ENCODE measurements at regions not wholly inside any gene's neighbourhood (a gene's known extent, or its start where the extent isn't known, plus 50 kb on each side); places are given as distances from the start of the nearest gene placed in this dataset.

DNA sequence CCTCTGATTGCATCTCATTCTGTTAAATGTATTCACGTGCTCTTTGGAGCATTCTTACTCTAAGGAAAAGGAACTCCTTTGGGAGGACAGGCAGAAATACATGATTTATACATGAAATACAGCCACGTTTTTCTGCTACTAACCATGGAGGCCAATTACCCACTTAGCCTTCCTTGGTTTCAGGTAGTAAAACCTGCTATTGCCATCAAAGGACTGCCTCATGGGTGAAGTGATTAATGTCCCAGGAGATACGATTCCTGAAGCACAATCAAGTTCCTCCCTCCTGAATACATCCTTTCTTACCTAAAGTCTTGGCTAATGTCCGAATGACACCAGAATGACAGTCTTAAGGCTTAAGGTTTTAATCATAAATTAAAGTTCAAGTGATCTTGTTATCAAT is 58.5 kb upstream of the PIK3CG start:
- Histone ChIP-seq H3K27ac (ENCODE audit: low read depth, low read length) (no peak overlapping the region), H3K9me3 (ENCODE audit: control insufficient read depth, insufficient read depth, low read length) (no peaks in the 10 kb centered on the region), H3K4me2 (ENCODE audit: low read length) (no peak overlapping the region), H3K27me3 (ENCODE audit: control insufficient read depth, low read length) (no peaks in the 10 kb centered on the region), H4K20me1 (ENCODE audit: control insufficient read depth, insufficient read depth, low read depth, low read length) (no peaks in the 10 kb centered on the region), H3F3A (ENCODE audit: control insufficient read depth, insufficient read depth) (no peaks in the 10 kb centered on the region), H3K4me3 (ENCODE audit: low read length) (no peak overlapping the region), H3K36me3 (ENCODE audit: control insufficient read depth, low read length) (no peaks in the 10 kb centered on the region), H3K79me2 (ENCODE audit: control insufficient read depth, low read length) (no peaks in the 10 kb centered on the region), H3K9me2 (replicated peaks; ENCODE audit: control insufficient read depth, low read length) (no peaks in the 10 kb centered on the region), H3K4me1 (ENCODE audit: control insufficient read depth, low read length) (no peaks in the 10 kb centered on the region)
- TF ChIP-seq, protein P1, sequence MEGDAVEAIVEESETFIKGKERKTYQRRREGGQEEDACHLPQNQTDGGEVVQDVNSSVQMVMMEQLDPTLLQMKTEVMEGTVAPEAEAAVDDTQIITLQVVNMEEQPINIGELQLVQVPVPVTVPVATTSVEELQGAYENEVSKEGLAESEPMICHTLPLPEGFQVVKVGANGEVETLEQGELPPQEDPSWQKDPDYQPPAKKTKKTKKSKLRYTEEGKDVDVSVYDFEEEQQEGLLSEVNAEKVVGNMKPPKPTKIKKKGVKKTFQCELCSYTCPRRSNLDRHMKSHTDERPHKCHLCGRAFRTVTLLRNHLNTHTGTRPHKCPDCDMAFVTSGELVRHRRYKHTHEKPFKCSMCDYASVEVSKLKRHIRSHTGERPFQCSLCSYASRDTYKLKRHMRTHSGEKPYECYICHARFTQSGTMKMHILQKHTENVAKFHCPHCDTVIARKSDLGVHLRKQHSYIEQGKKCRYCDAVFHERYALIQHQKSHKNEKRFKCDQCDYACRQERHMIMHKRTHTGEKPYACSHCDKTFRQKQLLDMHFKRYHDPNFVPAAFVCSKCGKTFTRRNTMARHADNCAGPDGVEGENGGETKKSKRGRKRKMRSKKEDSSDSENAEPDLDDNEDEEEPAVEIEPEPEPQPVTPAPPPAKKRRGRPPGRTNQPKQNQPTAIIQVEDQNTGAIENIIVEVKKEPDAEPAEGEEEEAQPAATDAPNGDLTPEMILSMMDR (IDR thresholded peaks at IDR 0.05; ENCODE audit: low read depth, low read length, poor library complexity, severe bottlenecking): no peak
- no peak for TF ChIP-seq EZH2phosphoT487 (IDR thresholded peaks at IDR 0.05; ENCODE audit: borderline replicate concordance, low read length)

- TF ChIP-seq EZH2phosphoT487 (IDR thresholded peaks at IDR 0.05; ENCODE audit: borderline replicate concordance, low read length): no peak
- TF ChIP-seq, protein P1 (IDR thresholded peaks at IDR 0.05; ENCODE audit: low read depth, low read length, poor library complexity, severe bottlenecking): no peak
- Histone ChIP-seq H3K9me2 (replicated peaks; ENCODE audit: control insufficient read depth, low read length) (no peaks in the 10 kb centered on the region), H3K27me3 (ENCODE audit: control insufficient read depth, low read length) (no peaks in the 10 kb centered on the region), H3K4me3 (ENCODE audit: low read length) (no peak overlapping the region), H3K36me3 (ENCODE audit: control insufficient read depth, low read length) (no peaks in the 10 kb centered on the region), H3K79me2 (ENCODE audit: control insufficient read depth, low read length) (no peaks in the 10 kb centered on the region), H3K4me1 (ENCODE audit: control insufficient read depth, low read length) (0 out of 2 replicates have a peak, but pooled peaks cover 3% of the 10 kb centered on the region), H4K20me1 (ENCODE audit: control insufficient read depth, insufficient read depth, low read depth, low read length) (no peaks in the 10 kb centered on the region), H3F3A (ENCODE audit: control insufficient read depth, insufficient read depth) (no peaks in the 10 kb centered on the region), H3K4me2 (ENCODE audit: low read length) (no peak overlapping the region), H3K9me3 (ENCODE audit: control insufficient read depth, insufficient read depth, low read length) (no peaks in the 10 kb centered on the region), H3K27ac (ENCODE audit: low read depth, low read length) (no peak overlapping the region)
These were observed 57.6 kb upstream of the PIK3CG start for GRCh38 chr7:106807474-106807873.

- Histone ChIP-seq H3F3A (ENCODE audit: control insufficient read depth, insufficient read depth) (no peaks in the 10 kb centered on the region), H3K79me2 (ENCODE audit: control insufficient read depth, low read length) (no peaks in the 10 kb centered on the region)
- no peak for TF ChIP-seq EZH2phosphoT487 (IDR thresholded peaks at IDR 0.05; ENCODE audit: borderline replicate concordance, low read length)
- TF ChIP-seq, protein P1 (IDR thresholded peaks at IDR 0.05; ENCODE audit: low read depth, low read length, poor library complexity, severe bottlenecking): no peak
These were observed 56.0 kb upstream of the PIK3CG start for GRCh38 chr7:106808967-106809635.

More at GRCh38 chr7:106808967-106809635, 56.0 kb upstream of the PIK3CG start:
- Histone ChIP-seq H3K9me3 (ENCODE audit: control insufficient read depth, insufficient read depth, low read length) (no peaks in the 10 kb centered on the region), H3K36me3 (ENCODE audit: control insufficient read depth, low read length) (no peaks in the 10 kb centered on the region), H3K4me2 (ENCODE audit: low read length) (no peak overlapping the region), H3K9me2 (replicated peaks; ENCODE audit: control insufficient read depth, low read length) (no peaks in the 10 kb centered on the region), H4K20me1 (ENCODE audit: control insufficient read depth, insufficient read depth, low read depth, low read length) (no peaks in the 10 kb centered on the region), H3K27ac (ENCODE audit: low read depth, low read length) (no peak overlapping the region), H3K4me3 (ENCODE audit: low read length) (no peak overlapping the region), H3K27me3 (ENCODE audit: control insufficient read depth, low read length) (no peaks in the 10 kb centered on the region), H3K4me1 (ENCODE audit: control insufficient read depth, low read length) (0 out of 2 replicates have a peak, but pooled peaks cover 3% of the 10 kb centered on the region)

All from DOHH2 (cell line).